ENCODE measurements at regions not wholly inside any gene's neighbourhood (a gene's known extent, or its start where the extent isn't known, plus 50 kb on each side); places are given as distances from the start of the nearest gene placed in this dataset.
"Not testable (repeated sequence)": the region's sequence is repeated elsewhere in the genome, so short reads cannot be mapped to it uniquely, and the experiment has no call there.

DNA sequence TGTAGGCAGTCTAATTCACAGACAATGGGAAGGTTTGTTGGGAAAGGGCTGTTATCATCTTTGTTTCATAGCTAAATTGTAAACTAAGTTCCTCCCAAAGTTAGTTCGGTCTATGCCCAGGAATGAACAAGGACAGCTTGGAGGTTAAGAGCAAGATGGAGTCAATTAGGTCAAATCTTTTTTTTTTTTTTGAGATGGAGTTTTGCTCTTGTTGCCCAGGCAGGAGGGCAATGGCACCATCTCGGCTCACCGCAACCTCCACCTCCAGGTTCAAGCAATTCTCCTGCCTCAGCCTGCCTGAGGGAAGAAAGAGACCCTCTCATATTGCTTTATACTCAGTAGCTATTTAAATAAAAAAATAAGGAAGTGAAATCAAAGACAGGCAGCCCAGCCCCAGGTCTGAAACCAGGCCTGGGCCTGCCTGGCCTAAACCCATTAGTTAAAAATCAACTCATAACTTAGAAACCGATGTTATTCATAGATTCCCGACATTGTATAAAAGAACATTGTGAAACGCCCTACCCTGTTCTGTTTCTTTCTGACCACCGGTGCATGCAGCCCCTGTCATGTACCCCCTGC is 297.4 kb upstream of the SGCG start:
- no peak for TF ChIP-seq EZH2 (IDR thresholded peaks at IDR 0.05; ENCODE audit: low read length, missing control alignments)
- TF ChIP-seq, protein P1, sequence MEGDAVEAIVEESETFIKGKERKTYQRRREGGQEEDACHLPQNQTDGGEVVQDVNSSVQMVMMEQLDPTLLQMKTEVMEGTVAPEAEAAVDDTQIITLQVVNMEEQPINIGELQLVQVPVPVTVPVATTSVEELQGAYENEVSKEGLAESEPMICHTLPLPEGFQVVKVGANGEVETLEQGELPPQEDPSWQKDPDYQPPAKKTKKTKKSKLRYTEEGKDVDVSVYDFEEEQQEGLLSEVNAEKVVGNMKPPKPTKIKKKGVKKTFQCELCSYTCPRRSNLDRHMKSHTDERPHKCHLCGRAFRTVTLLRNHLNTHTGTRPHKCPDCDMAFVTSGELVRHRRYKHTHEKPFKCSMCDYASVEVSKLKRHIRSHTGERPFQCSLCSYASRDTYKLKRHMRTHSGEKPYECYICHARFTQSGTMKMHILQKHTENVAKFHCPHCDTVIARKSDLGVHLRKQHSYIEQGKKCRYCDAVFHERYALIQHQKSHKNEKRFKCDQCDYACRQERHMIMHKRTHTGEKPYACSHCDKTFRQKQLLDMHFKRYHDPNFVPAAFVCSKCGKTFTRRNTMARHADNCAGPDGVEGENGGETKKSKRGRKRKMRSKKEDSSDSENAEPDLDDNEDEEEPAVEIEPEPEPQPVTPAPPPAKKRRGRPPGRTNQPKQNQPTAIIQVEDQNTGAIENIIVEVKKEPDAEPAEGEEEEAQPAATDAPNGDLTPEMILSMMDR (conservative IDR thresholded peaks at IDR 0.05 in 1 of 2, IDR thresholded peaks at IDR 0.05 in 1 of 2; ENCODE audit: low read depth in 1 of 2, low read length in 2 of 2), result no peak
- H3K79me2 ChIP-seq (ENCODE audit: control insufficient read depth, insufficient read depth, low read length), result no peaks in the 10 kb centered on the region
- no peaks in the 10 kb centered on the region for H4K20me1 ChIP-seq (ENCODE audit: control insufficient read depth, extremely low read depth, insufficient read depth, low read length)
- no peak overlapping the region for H3K9ac ChIP-seq (ENCODE audit: insufficient read depth, low read length)
- DNase-seq (ENCODE audit: low read depth in 2 of 2), result no peak
- H3K27me3 ChIP-seq (ENCODE audit: control insufficient read depth, insufficient read depth, low read length), result no peaks in the 10 kb centered on the region
- no peaks in the 10 kb centered on the region for H3K9me3 ChIP-seq (ENCODE audit: control insufficient read depth, insufficient read depth, low read depth, low read length)
- H3K4me2 ChIP-seq (ENCODE audit: extremely low read depth, insufficient read depth, low read length), result no peak overlapping the region
- no peak overlapping the region for H2AFZ ChIP-seq (ENCODE audit: low read length)
- no peaks in the 10 kb centered on the region for H3K36me3 ChIP-seq (ENCODE audit: control insufficient read depth, insufficient read depth, low read length)
- H3K4me3 ChIP-seq (replicated peaks in 1 of 4; ENCODE audit: control extremely low read depth in 1 of 4, insufficient read depth in 1 of 4, low read depth in 3 of 4, low read length in 4 of 4), result no peak overlapping the region
- no peak overlapping the region for H3K27ac ChIP-seq (ENCODE audit: insufficient read depth, low read length)
- H3K4me1 ChIP-seq (ENCODE audit: control insufficient read depth, extremely low read depth, insufficient read depth, low read length), result no peaks in the 10 kb centered on the region

GRCh38 chr13:22883956-22884355 is 296.8 kb upstream of the SGCG start:
- no peak overlapping the region for H2AFZ ChIP-seq (ENCODE audit: low read length)
- DNase-seq (ENCODE audit: low read depth in 2 of 2), result no peak
- H3K4me2 ChIP-seq (ENCODE audit: extremely low read depth, insufficient read depth, low read length), result no peak overlapping the region

DNA sequence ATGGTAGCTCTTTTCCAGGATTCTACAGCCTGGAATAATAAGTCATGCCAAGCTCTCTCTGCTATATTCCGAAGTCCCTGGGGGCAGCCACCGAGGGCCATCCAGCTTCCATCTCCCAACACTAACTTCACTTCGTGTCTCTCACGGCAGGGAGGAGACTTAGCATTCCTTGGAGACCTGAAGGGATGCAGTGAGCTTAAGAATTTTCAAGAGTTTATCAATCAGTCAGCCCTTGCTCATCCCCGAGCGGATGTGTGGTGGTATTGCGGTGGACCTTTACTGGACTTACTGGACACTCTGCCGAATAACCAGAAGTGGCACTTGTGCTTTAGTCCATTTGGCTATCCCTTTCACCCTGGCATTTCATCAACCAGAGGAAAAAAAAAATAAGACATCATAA is 294.7 kb upstream of the SGCG start:
- H3K79me2 ChIP-seq (ENCODE audit: control insufficient read depth, insufficient read depth, low read length); H4K20me1 ChIP-seq (ENCODE audit: control insufficient read depth, extremely low read depth, insufficient read depth, low read length); H2AFZ ChIP-seq (ENCODE audit: low read length); H3K9me3 ChIP-seq (ENCODE audit: control insufficient read depth, insufficient read depth, low read depth, low read length); H3K36me3 ChIP-seq (ENCODE audit: control insufficient read depth, insufficient read depth, low read length); H3K4me1 ChIP-seq (ENCODE audit: control insufficient read depth, extremely low read depth, insufficient read depth, low read length); H3K27ac ChIP-seq (ENCODE audit: insufficient read depth, low read length); H3K27me3 ChIP-seq (ENCODE audit: control insufficient read depth, insufficient read depth, low read length); H3K9ac ChIP-seq (ENCODE audit: insufficient read depth, low read length); H3K4me2 ChIP-seq (ENCODE audit: extremely low read depth, insufficient read depth, low read length); H3K4me3 ChIP-seq (replicated peaks in 1 of 4; ENCODE audit: control extremely low read depth in 1 of 4, insufficient read depth in 1 of 4, low read depth in 3 of 4, low read length in 4 of 4): not testable (repeated sequence)
- DNase-seq (ENCODE audit: low read depth in 2 of 2), result peak in 1 of 2 donors; percentile 49

More at GRCh38 chr13:22883956-22884355, 296.8 kb upstream of the SGCG start:
- Histone ChIP-seq H3K9me3 (ENCODE audit: control insufficient read depth, insufficient read depth, low read depth, low read length) (no peaks in the 10 kb centered on the region), H3K36me3 (ENCODE audit: control insufficient read depth, insufficient read depth, low read length) (no peaks in the 10 kb centered on the region), H3K9ac (ENCODE audit: insufficient read depth, low read length) (no peak overlapping the region), H3K4me1 (ENCODE audit: control insufficient read depth, extremely low read depth, insufficient read depth, low read length) (no peaks in the 10 kb centered on the region), H3K27ac (ENCODE audit: insufficient read depth, low read length) (no peak overlapping the region), H3K79me2 (ENCODE audit: control insufficient read depth, insufficient read depth, low read length) (no peaks in the 10 kb centered on the region), H3K27me3 (ENCODE audit: control insufficient read depth, insufficient read depth, low read length) (no peaks in the 10 kb centered on the region), H4K20me1 (ENCODE audit: control insufficient read depth, extremely low read depth, insufficient read depth, low read length) (no peaks in the 10 kb centered on the region), H3K4me3 (replicated peaks in 1 of 4; ENCODE audit: control extremely low read depth in 1 of 4, insufficient read depth in 1 of 4, low read depth in 3 of 4, low read length in 4 of 4) (no peak overlapping the region)
- TF ChIP-seq, protein P1 (conservative IDR thresholded peaks at IDR 0.05 in 1 of 2, IDR thresholded peaks at IDR 0.05 in 1 of 2; ENCODE audit: low read depth in 1 of 2, low read length in 2 of 2), result no peak
- TF ChIP-seq EZH2 (IDR thresholded peaks at IDR 0.05; ENCODE audit: low read length, missing control alignments), result no peak

DNA sequence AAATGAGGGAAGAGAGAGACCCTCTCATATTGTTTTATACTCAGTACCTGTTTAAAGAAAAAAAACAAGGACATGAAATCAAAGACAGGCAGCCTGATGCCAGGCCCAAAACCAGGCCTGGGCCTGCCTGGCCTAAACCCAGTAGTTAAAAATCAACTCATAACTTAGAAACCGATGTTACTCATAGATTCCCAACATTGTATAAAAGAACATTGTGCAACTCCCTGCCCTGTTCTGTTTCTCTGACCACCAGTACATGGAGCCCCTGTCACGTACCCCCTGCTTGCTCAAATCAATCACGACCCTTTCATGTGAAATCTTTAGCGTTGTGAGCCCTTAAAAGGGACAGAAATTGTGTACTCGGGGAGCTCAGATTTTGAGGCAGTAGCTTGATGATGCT is 291.4 kb upstream of the SGCG start:
- not testable (repeated sequence) for H3K27me3 ChIP-seq (ENCODE audit: control insufficient read depth, insufficient read depth, low read length); H2AFZ ChIP-seq (ENCODE audit: low read length); H4K20me1 ChIP-seq (ENCODE audit: control insufficient read depth, extremely low read depth, insufficient read depth, low read length); H3K4me2 ChIP-seq (ENCODE audit: extremely low read depth, insufficient read depth, low read length); H3K79me2 ChIP-seq (ENCODE audit: control insufficient read depth, insufficient read depth, low read length); H3K4me1 ChIP-seq (ENCODE audit: control insufficient read depth, extremely low read depth, insufficient read depth, low read length); H3K9me3 ChIP-seq (ENCODE audit: control insufficient read depth, insufficient read depth, low read depth, low read length); H3K9ac ChIP-seq (ENCODE audit: insufficient read depth, low read length); H3K36me3 ChIP-seq (ENCODE audit: control insufficient read depth, insufficient read depth, low read length); DNase-seq (ENCODE audit: low read depth in 2 of 2); H3K27ac ChIP-seq (ENCODE audit: insufficient read depth, low read length); H3K4me3 ChIP-seq (replicated peaks in 1 of 4; ENCODE audit: control extremely low read depth in 1 of 4, insufficient read depth in 1 of 4, low read depth in 3 of 4, low read length in 4 of 4)
